ENCODE measurements at regions not wholly inside any gene's neighbourhood (a gene's known extent, or its start where the extent isn't known, plus 50 kb on each side); places are given as distances from the start of the nearest gene placed in this dataset.
"Not testable (repeated sequence)": the region's sequence is repeated elsewhere in the genome, so short reads cannot be mapped to it uniquely, and the experiment has no call there.

- DNase-seq, result no peak
- Histone ChIP-seq H3K9me3 (ENCODE audit: insufficient read depth, low read depth, low read length) (no peaks in the 10 kb centered on the region), H3K4ac (ENCODE audit: low read depth, low read length) (no peak overlapping the region), H4K8ac (ENCODE audit: low read depth, low read length) (no peak overlapping the region), H2BK120ac (ENCODE audit: insufficient read depth, low read length, poor library complexity) (no peak overlapping the region), H3K79me1 (ENCODE audit: low read length) (no peaks in the 10 kb centered on the region), H4K91ac (ENCODE audit: low read depth, low read length) (no peak overlapping the region), H2BK5ac (ENCODE audit: low read depth, low read length, poor library complexity) (no peak overlapping the region), H3K4me2 (ENCODE audit: low read length) (no peak overlapping the region), H2AFZ (ENCODE audit: insufficient read depth, low read length, poor library complexity) (no peak overlapping the region), H3K4me1 (ENCODE audit: control insufficient read depth in 1 of 2, insufficient read depth in 2 of 2, low read length in 2 of 2) (no peaks in the 10 kb centered on the region), H3K27ac (ENCODE audit: low read depth, low read length) (no peak overlapping the region), H3K9ac (ENCODE audit: low read length) (no peak overlapping the region), H3K14ac (ENCODE audit: low read length) (no peak overlapping the region), H3K27me3 (ENCODE audit: insufficient read depth, low read length) (no peaks in the 10 kb centered on the region), H2AK5ac (ENCODE audit: low read length) (no peak overlapping the region), H3K18ac (ENCODE audit: low read length) (no peak overlapping the region), H4K12ac (ENCODE audit: low read depth, low read length) (no peak overlapping the region), H2BK12ac (ENCODE audit: low read length) (no peak overlapping the region), H3K4me3 (ENCODE audit: low read depth, low read length) (no peak overlapping the region), H3K79me2 (ENCODE audit: control insufficient read depth, insufficient read depth, low read length, poor library complexity) (no peaks in the 10 kb centered on the region), H3K23ac (ENCODE audit: low read length) (no peak overlapping the region), H3K36me3 (ENCODE audit: control insufficient read depth in 1 of 2, insufficient read depth in 2 of 2, low read length in 2 of 2) (no peaks in the 10 kb centered on the region)
- no CpG with 5 or more reads among the region's 2 CpGs for WGBS (ENCODE audit: extremely low coverage, insufficient coverage, insufficient read length)
Measured at GRCh38 chr17:71446645-71447437, 674.0 kb upstream of the SOX9 start.

- Histone ChIP-seq H2AFZ (ENCODE audit: insufficient read depth, low read length, poor library complexity) (no peak overlapping the region), H4K91ac (ENCODE audit: low read depth, low read length) (no peak overlapping the region), H2BK5ac (ENCODE audit: low read depth, low read length, poor library complexity) (no peak overlapping the region), H3K4me2 (ENCODE audit: low read length) (no peak overlapping the region), H3K23ac (ENCODE audit: low read length) (no peak overlapping the region), H3K27ac (ENCODE audit: low read depth, low read length) (no peak overlapping the region), H3K4me1 (ENCODE audit: control insufficient read depth in 1 of 2, insufficient read depth in 2 of 2, low read length in 2 of 2) (no peaks in the 10 kb centered on the region), H2BK12ac (ENCODE audit: low read length) (no peak overlapping the region), H3K14ac (ENCODE audit: low read length) (no peak overlapping the region), H2AK5ac (ENCODE audit: low read length) (no peak overlapping the region), H4K12ac (ENCODE audit: low read depth, low read length) (no peak overlapping the region), H3K4me3 (ENCODE audit: low read depth, low read length) (no peak overlapping the region), H3K9me3 (ENCODE audit: insufficient read depth, low read depth, low read length) (no peaks in the 10 kb centered on the region), H4K8ac (ENCODE audit: low read depth, low read length) (no peak overlapping the region), H3K18ac (ENCODE audit: low read length) (no peak overlapping the region), H2BK120ac (ENCODE audit: insufficient read depth, low read length, poor library complexity) (no peak overlapping the region), H3K79me2 (ENCODE audit: control insufficient read depth, insufficient read depth, low read length, poor library complexity) (no peaks in the 10 kb centered on the region), H3K79me1 (ENCODE audit: low read length) (no peaks in the 10 kb centered on the region), H3K9ac (ENCODE audit: low read length) (no peak overlapping the region), H3K27me3 (ENCODE audit: insufficient read depth, low read length) (no peaks in the 10 kb centered on the region), H3K36me3 (ENCODE audit: control insufficient read depth in 1 of 2, insufficient read depth in 2 of 2, low read length in 2 of 2) (no peaks in the 10 kb centered on the region), H3K4ac (ENCODE audit: low read depth, low read length) (no peak overlapping the region)
- DNase-seq, result peak in 1 of 2 donors; percentile 51
- no CpG with 5 or more reads among the region's 3 CpGs for WGBS (ENCODE audit: extremely low coverage, insufficient coverage, insufficient read length)
Measured at GRCh38 chr17:71447644-71448043, 673.2 kb upstream of the SOX9 start.

- not testable (repeated sequence) for H3K27me3 ChIP-seq (ENCODE audit: insufficient read depth, low read length); H3K4ac ChIP-seq (ENCODE audit: low read depth, low read length); H2BK120ac ChIP-seq (ENCODE audit: insufficient read depth, low read length, poor library complexity); H3K4me2 ChIP-seq (ENCODE audit: low read length); H3K36me3 ChIP-seq (ENCODE audit: control insufficient read depth in 1 of 2, insufficient read depth in 2 of 2, low read length in 2 of 2); H4K12ac ChIP-seq (ENCODE audit: low read depth, low read length); H3K4me3 ChIP-seq (ENCODE audit: low read depth, low read length); H3K79me2 ChIP-seq (ENCODE audit: control insufficient read depth, insufficient read depth, low read length, poor library complexity); H3K14ac ChIP-seq (ENCODE audit: low read length); H3K9ac ChIP-seq (ENCODE audit: low read length); H2BK5ac ChIP-seq (ENCODE audit: low read depth, low read length, poor library complexity); H3K23ac ChIP-seq (ENCODE audit: low read length); H3K4me1 ChIP-seq (ENCODE audit: control insufficient read depth in 1 of 2, insufficient read depth in 2 of 2, low read length in 2 of 2); H2BK12ac ChIP-seq (ENCODE audit: low read length); H4K91ac ChIP-seq (ENCODE audit: low read depth, low read length); H4K8ac ChIP-seq (ENCODE audit: low read depth, low read length); DNase-seq; H3K79me1 ChIP-seq (ENCODE audit: low read length); H3K9me3 ChIP-seq (ENCODE audit: insufficient read depth, low read depth, low read length); H2AFZ ChIP-seq (ENCODE audit: insufficient read depth, low read length, poor library complexity); H3K27ac ChIP-seq (ENCODE audit: low read depth, low read length); H3K18ac ChIP-seq (ENCODE audit: low read length); H2AK5ac ChIP-seq (ENCODE audit: low read length)
- WGBS (ENCODE audit: extremely low coverage, insufficient coverage, insufficient read length), result no CpG with 5 or more reads among the region's 2 CpGs
Measured at GRCh38 chr17:71450657-71451056, 670.2 kb upstream of the SOX9 start.

- DNase-seq, result no peak
- Histone ChIP-seq H4K12ac (ENCODE audit: low read depth, low read length) (no peak overlapping the region), H3K9ac (ENCODE audit: low read length) (no peak overlapping the region), H2AK5ac (ENCODE audit: low read length) (no peak overlapping the region), H3K4me1 (ENCODE audit: control insufficient read depth in 1 of 2, insufficient read depth in 2 of 2, low read length in 2 of 2) (no peaks in the 10 kb centered on the region), H3K9me3 (ENCODE audit: insufficient read depth, low read depth, low read length) (no peaks in the 10 kb centered on the region), H3K27ac (ENCODE audit: low read depth, low read length) (no peak overlapping the region), H3K23ac (ENCODE audit: low read length) (no peak overlapping the region), H3K14ac (ENCODE audit: low read length) (no peak overlapping the region), H2BK5ac (ENCODE audit: low read depth, low read length, poor library complexity) (no peak overlapping the region), H4K8ac (ENCODE audit: low read depth, low read length) (no peak overlapping the region), H3K27me3 (ENCODE audit: insufficient read depth, low read length) (no peaks in the 10 kb centered on the region), H4K91ac (ENCODE audit: low read depth, low read length) (no peak overlapping the region), H2BK120ac (ENCODE audit: insufficient read depth, low read length, poor library complexity) (no peak overlapping the region), H2BK12ac (ENCODE audit: low read length) (no peak overlapping the region), H3K18ac (ENCODE audit: low read length) (no peak overlapping the region), H3K79me1 (ENCODE audit: low read length) (no peaks in the 10 kb centered on the region), H3K4me2 (ENCODE audit: low read length) (no peak overlapping the region), H3K79me2 (ENCODE audit: control insufficient read depth, insufficient read depth, low read length, poor library complexity) (no peaks in the 10 kb centered on the region), H3K4me3 (ENCODE audit: low read depth, low read length) (no peak overlapping the region), H3K36me3 (ENCODE audit: control insufficient read depth in 1 of 2, insufficient read depth in 2 of 2, low read length in 2 of 2) (no peaks in the 10 kb centered on the region), H3K4ac (ENCODE audit: low read depth, low read length) (no peak overlapping the region), H2AFZ (ENCODE audit: insufficient read depth, low read length, poor library complexity) (no peak overlapping the region)
- no CpG with 5 or more reads among the region's 4 CpGs for WGBS (ENCODE audit: extremely low coverage, insufficient coverage, insufficient read length)
Measured at GRCh38 chr17:71453876-71454422, 666.9 kb upstream of the SOX9 start.
